OCI-LY1 (cell line): ENCODE measurements at regions not wholly inside any gene's neighbourhood (a gene's known extent, or its start where the extent isn't known, plus 50 kb on each side); places are given as distances from the start of the nearest gene placed in this dataset.

ENCODE experiments used
- H2AFZ ChIP-seq: fragments of 200-600 bp; sonication (generic), shearing (Covaris generic); 2 replicates; pipeline ENCODE4 v1.6.0; 2014; ENCODE audit warnings: antibody characterized with exemption, mild to moderate bottlenecking, low read length
- H3F3A ChIP-seq: fragments of 200-600 bp; sonication (generic), shearing (Covaris generic); 2 replicates; pipeline ENCODE4 v1.6.0; 2014; ENCODE audit warnings: mild to moderate bottlenecking, antibody characterized with exemption, low read length, moderate library complexity; ENCODE audit not compliant: insufficient read depth
- H3K27ac ChIP-seq: fragments of 200-600 bp; sonication (generic); 2 replicates; pipeline ENCODE4 v1.5.1; 2014; ENCODE audit warnings: low read length, mixed run types, mild to moderate bottlenecking, low read depth; ENCODE audit not compliant: poor library complexity, severe bottlenecking
- H3K27me3 ChIP-seq: fragments of 200-600 bp; sonication (generic); 2 replicates; pipeline ENCODE4 v1.6.0; 2014; ENCODE audit warnings: antibody characterized with exemption, mild to moderate bottlenecking, low read length, moderate library complexity; ENCODE audit not compliant: insufficient read depth
- H3K36me3 ChIP-seq: fragments of 200-600 bp; sonication (generic); 2 replicates; pipeline ENCODE4 v1.6.1; 2014; ENCODE audit warnings: mild to moderate bottlenecking, antibody characterized with exemption, low read length, moderate library complexity, mixed read lengths; ENCODE audit not compliant: insufficient read depth
- H3K4me1 ChIP-seq: fragments of 200-600 bp; sonication (generic); 2 replicates; pipeline ENCODE4 v1.5.1; 2014; ENCODE audit warnings: mild to moderate bottlenecking, low read length, moderate library complexity; ENCODE audit not compliant: insufficient read depth, severe bottlenecking
- H3K4me2 ChIP-seq: fragments of 200-600 bp; sonication (generic), shearing (Covaris generic); 2 replicates; pipeline ENCODE4 v1.6.1; 2014; ENCODE audit warnings: low read length
- H3K4me3 ChIP-seq: fragments of 200-600 bp; sonication (generic); 2 replicates; pipeline ENCODE4 v1.5.1; 2014; ENCODE audit warnings: low read length, low read depth, mild to moderate bottlenecking, mixed read lengths; ENCODE audit not compliant: poor library complexity, severe bottlenecking
- H3K79me2 ChIP-seq: fragments of 200-600 bp; shearing (Covaris generic); 2 replicates; pipeline ENCODE4 v1.6.1; 2016; ENCODE audit warnings: mixed run types, low read length, mixed read lengths; ENCODE audit not compliant: insufficient read depth
- H3K9ac ChIP-seq: fragments of 200-600 bp; sonication (generic), shearing (Covaris generic); 2 replicates; pipeline ENCODE4 v1.6.1; 2014; ENCODE audit warnings: mild to moderate bottlenecking, low read length, mixed read lengths
- H3K9me2 ChIP-seq: fragments of 200-600 bp; sonication (generic), shearing (Covaris generic); 2 replicates; pipeline ENCODE4 v1.6.1; 2014; ENCODE audit warnings: low read depth, mild to moderate bottlenecking, low read length, mixed read lengths
- H3K9me3 ChIP-seq: fragments of 200-600 bp; shearing (Covaris generic); 2 replicates; pipeline ENCODE4 v1.6.1; 2014; ENCODE audit warnings: low read length, mixed read lengths
- H4K20me1 ChIP-seq: fragments of 200-600 bp; sonication (generic), shearing (Covaris generic); 2 replicates; pipeline ENCODE4 v1.6.0; 2016; ENCODE audit warnings: mild to moderate bottlenecking, low read length; ENCODE audit not compliant: insufficient read depth
- CTCF ChIP-seq: fragments of 200-600 bp; sonication (generic), shearing (Covaris generic); IDR thresholded peaks from 2 replicates; pipeline ENCODE4 v1.5.1; 2017; ENCODE audit warnings: mild to moderate bottlenecking, antibody characterized with exemption, low read length, moderate library complexity, mixed read lengths
- EZH2 ChIP-seq: fragments of 200-600 bp; sonication (generic), shearing (Covaris generic); IDR thresholded peaks from 2 replicates; pipeline ENCODE4 v1.8.0; 2017; ENCODE audit warnings: borderline replicate concordance, mixed run types, mild to moderate bottlenecking, antibody characterized with exemption, low read length, moderate library complexity, mixed read lengths

GRCh38 chr21:26719750-26720149, 125.5 kb downstream of the ADAMTS1 start:
- Histone ChIP-seq H3K79me2 (no peaks in the 10 kb centered on the region), H3K36me3 (no peaks in the 10 kb centered on the region), H3K4me2 (no peak overlapping the region), H3K4me1 (no peaks in the 10 kb centered on the region), H3K9me3 (no peaks in the 10 kb centered on the region), H2AFZ (no peak overlapping the region), H3K27me3 (no peaks in the 10 kb centered on the region), H3F3A (no peaks in the 10 kb centered on the region), H3K27ac (no peak overlapping the region), H4K20me1 (no peaks in the 10 kb centered on the region), H3K4me3 (no peak overlapping the region), H3K9me2 (no peaks in the 10 kb centered on the region), H3K9ac (no peak overlapping the region)
- TF ChIP-seq CTCF (no peak), EZH2 (no peak)

- Histone ChIP-seq H4K20me1 (no peaks in the 10 kb centered on the region), H3K27me3 (no peaks in the 10 kb centered on the region), H3K9me2 (no peaks in the 10 kb centered on the region), H3K9ac (no peak overlapping the region), H3K4me2 (no peak overlapping the region), H3K9me3 (no peaks in the 10 kb centered on the region), H3K36me3 (no peaks in the 10 kb centered on the region), H3K79me2 (no peaks in the 10 kb centered on the region), H3F3A (no peaks in the 10 kb centered on the region), H2AFZ (no peak overlapping the region), H3K4me3 (no peak overlapping the region), H3K4me1 (no peaks in the 10 kb centered on the region), H3K27ac (no peak overlapping the region)
- TF ChIP-seq EZH2, result no peak
- peak; percentile 54 for TF ChIP-seq CTCF
These were observed 128.0 kb downstream of the ADAMTS1 start for GRCh38 chr21:26717146-26717739.

- Histone ChIP-seq H3K27me3 (no peaks in the 10 kb centered on the region), H3K79me2 (no peaks in the 10 kb centered on the region), H3K4me3 (no peak overlapping the region), H3K27ac (no peak overlapping the region), H3K36me3 (no peaks in the 10 kb centered on the region), H3K9me3 (no peaks in the 10 kb centered on the region), H3K4me2 (no peak overlapping the region), H3K4me1 (no peaks in the 10 kb centered on the region), H3K9me2 (no peaks in the 10 kb centered on the region), H2AFZ (no peak overlapping the region), H3F3A (no peaks in the 10 kb centered on the region), H3K9ac (no peak overlapping the region), H4K20me1 (no peaks in the 10 kb centered on the region)
- TF ChIP-seq EZH2 (no peak), CTCF (peak; percentile 71)
These were observed 129.2 kb downstream of the ADAMTS1 start for GRCh38 chr21:26715878-26716506.
